Transverse colon (tissue), 4 donors: ENCODE measurements at regions not wholly inside any gene's neighbourhood (a gene's known extent, or its start where the extent isn't known, plus 50 kb on each side); places are given as distances from the start of the nearest gene placed in this dataset.

Experiments
- EP300 ChIP-seq: sonication (generic); formaldehyde crosslinking; IDR thresholded peaks from one replicate; pipeline ENCODE4 v1.6.1; 2017; ENCODE audit warnings: antibody characterized with exemption, low read depth
- POLR2A ChIP-seq: fragments of 450-650 bp; IDR thresholded peaks from one replicate; pipeline ENCODE4 v1.6.1; 2016; ENCODE audit warnings: antibody characterized with exemption, mild to moderate bottlenecking, moderate library complexity
- POLR2AphosphoS5 ChIP-seq, 3 donors: sonication (generic); formaldehyde crosslinking; IDR thresholded peaks; one replicate each; pipeline ENCODE4 v1.6.1; 2016; ENCODE audit warnings: antibody characterized with exemption in 3 of 3
- TF ChIP-seq, protein P1 (sequence below), 5 experiments: fragments of 200-600 bp in 3 of 5; fragments of 450-650 bp in 2 of 5; sonication (generic) in 3 of 5; IDR thresholded peaks; 1 replicate in 2 of 5; 2 replicates in 3 of 5; pipeline ENCODE4 v1.5.1; 2016 to 2017; ENCODE audit warnings: antibody characterized with exemption in 5 of 5, inconsistent platforms in 3 of 5, mild to moderate bottlenecking in 2 of 5, moderate library complexity in 1 of 5

DNA sequence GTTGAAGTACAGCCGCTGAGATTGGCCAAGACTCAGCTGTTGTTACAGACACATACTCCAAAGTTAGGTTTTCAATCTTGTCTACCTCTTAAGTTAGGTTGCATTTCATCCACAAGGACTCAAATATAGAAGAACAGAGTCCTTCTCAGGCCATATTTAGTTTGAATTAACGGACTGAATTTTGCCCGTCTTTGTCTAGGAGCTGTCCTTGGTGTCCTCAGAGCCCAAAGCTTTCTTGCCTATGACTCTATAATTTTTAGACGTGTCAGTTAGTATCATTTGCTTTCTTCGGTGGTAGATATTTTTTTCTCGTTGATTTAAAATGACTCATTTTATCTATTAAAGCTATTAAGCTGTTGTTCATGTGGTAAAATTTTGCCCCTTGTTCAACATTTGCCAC, 403.2 kb downstream of the HS3ST3B1 start:
- TF ChIP-seq POLR2A (no peak), POLR2AphosphoS5 (IDR thresholded peaks at IDR 0.05) (no peak), EP300 (no peak)
- TF ChIP-seq, protein P1, sequence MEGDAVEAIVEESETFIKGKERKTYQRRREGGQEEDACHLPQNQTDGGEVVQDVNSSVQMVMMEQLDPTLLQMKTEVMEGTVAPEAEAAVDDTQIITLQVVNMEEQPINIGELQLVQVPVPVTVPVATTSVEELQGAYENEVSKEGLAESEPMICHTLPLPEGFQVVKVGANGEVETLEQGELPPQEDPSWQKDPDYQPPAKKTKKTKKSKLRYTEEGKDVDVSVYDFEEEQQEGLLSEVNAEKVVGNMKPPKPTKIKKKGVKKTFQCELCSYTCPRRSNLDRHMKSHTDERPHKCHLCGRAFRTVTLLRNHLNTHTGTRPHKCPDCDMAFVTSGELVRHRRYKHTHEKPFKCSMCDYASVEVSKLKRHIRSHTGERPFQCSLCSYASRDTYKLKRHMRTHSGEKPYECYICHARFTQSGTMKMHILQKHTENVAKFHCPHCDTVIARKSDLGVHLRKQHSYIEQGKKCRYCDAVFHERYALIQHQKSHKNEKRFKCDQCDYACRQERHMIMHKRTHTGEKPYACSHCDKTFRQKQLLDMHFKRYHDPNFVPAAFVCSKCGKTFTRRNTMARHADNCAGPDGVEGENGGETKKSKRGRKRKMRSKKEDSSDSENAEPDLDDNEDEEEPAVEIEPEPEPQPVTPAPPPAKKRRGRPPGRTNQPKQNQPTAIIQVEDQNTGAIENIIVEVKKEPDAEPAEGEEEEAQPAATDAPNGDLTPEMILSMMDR (IDR thresholded peaks at IDR 0.05) = no peak
